D341Med (cell line): ENCODE measurements at regions not wholly inside any gene's neighbourhood (a gene's known extent, or its start where the extent isn't known, plus 50 kb on each side); places are given as distances from the start of the nearest gene placed in this dataset.
"Not testable (repeated sequence)": the region's sequence is repeated elsewhere in the genome, so short reads cannot be mapped to it uniquely, and the experiment has no call there.

Source experiments
- DNase-seq: peaks from one replicate; pipeline ENCODE4 v3.0.0; 2012; ENCODE audit warnings: low spot score

DNA sequence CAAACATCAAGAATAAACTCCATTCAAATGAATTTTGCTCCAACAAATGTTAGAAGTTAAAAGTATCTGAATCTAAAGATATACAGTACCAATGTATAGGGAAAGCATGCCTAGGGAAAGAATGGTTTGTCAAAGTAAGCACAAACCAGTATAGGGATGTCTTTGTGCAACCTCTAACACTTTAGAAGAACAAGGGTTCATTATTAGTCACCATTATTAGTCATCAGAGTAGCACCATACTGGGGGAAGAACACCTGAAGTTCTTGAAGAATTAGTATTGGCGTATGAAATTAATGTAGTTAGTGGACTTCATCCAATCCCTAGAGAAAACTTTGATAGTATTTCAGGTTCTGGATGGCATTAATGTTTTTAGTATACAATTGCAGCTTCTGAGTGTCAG lies 943.7 kb downstream of the METTL15 start:
- no peak for DNase-seq

DNA sequence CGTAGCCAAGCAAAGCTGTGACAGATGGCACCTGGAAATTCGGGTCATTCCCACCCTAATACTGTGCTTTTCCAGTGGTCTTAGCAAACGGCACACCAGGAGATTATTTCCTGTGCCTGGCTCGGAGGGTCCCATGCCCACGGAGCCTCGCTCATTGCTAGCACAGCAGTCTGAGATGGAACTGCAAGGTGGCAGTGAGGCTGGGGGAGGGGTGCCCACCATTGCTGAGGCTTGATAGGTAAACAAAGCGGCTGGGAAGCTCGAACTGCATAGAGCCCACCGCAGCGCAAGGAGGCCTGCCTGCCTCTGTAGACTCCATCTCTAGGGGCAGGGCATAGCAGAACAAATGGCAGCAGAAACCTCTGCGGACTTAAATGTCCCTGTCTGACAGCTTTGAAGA lies 942.8 kb downstream of the METTL15 start:
- not testable (repeated sequence) for DNase-seq

DNA sequence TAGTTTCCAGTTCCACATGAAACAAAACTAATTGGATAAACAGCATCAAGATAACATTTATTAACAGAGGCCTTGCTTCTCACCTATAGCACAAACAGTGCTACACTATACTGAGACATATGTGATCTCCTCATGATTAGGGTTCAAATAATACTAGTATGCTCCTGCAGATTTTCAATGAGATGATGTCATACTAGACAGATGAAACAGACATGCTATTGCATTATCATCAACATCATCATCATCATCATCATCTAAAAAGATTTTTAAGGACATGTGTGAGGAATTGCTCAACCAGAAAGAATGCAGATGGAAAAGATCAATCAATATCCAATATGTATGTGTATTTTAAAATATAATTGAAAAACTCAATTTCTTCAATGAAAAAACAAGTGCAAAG lies 932.3 kb downstream of the METTL15 start:
- DNase-seq = no peak

DNA sequence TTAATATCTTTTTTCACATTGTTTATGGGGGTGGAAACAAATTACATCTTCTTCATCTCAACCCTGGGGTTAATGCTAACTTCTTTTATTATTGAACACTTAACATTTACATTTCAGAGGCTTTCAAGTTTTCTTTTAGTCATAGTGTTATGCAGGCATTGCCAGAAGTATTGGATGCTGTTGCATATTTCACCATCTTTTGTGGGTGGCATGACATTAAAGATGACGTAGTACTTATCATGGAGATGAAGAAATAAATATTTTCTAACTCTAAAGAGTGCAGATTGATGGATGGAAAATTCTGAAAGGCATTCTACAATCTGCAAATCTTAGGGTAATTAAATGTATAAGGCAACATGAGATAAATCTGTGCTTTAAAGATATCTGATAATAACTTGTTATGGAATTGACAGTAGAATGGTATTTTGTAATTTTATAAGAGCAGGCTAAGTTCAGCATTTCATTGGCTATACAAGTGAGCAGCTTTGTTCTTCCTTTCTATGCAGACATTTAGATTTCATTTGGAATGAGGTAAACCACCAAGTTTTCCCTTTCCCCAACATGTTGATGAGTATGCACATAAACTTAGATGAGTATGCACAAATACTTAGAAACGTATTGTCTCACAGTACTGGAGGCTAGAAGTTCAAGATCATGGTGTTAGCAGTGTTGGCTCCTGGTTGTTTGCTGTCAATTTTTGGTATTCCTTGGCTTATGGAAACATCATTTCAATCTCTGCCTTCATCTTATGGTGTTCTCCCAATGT lies 924.4 kb downstream of the METTL15 start:
- no peak for DNase-seq

DNA sequence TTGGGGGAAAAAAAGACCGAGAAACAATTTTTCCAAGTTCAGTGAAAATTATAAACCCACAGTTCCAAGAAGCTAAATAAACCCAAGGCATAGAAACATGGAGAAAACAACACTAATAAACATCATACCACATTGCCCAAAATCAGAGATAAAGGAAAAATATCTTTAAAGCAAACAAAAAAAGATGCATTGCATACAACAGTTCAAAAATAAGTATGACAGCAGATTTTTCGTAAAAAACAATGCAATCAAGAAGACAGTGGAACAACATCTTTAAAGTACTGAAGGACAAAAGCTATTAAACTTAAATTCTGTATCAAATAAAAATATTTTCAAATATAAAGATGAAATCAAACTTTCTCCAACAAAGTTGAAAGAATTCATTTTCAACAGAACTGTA lies 921.3 kb downstream of the METTL15 start:
- DNase-seq = no peak

DNA sequence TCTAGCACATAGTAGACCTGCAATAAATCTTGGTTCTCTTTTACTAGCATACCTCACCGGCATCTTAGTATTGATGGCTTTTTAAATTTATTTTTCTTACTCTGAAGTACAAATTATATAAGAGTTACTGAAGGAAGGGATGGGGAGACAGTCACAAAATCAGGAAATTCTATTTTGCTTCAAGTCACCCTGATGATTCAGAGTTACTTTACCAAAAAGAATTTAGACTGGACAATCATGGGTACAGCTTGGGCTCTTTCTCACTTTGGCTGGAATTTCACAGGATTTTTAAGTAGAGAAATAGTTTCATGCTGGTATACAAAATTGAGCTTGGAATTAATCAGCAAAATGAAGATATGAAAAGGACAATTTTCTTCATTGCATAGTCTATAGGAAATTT lies 919.2 kb downstream of the METTL15 start:
- DNase-seq = no peak

DNA sequence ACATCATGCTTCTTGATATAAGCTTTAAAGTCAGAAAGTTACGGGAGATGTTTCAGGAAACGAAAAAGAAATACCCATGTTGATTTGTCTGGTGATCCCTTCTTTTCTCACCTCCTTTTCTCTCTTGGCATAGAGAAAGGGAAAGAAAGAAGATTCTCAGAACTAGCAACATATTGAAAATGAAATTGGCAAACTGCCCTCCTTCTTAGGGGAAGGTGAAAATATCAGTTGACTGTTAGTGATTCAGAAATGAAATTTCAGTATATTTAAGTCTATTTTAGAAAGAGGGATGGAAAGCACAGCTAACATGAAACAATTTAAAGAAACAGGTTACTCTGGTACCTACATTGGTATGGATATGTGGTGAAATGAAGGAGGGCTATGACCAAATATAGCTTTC lies 918.1 kb downstream of the METTL15 start:
- no peak for DNase-seq

DNA sequence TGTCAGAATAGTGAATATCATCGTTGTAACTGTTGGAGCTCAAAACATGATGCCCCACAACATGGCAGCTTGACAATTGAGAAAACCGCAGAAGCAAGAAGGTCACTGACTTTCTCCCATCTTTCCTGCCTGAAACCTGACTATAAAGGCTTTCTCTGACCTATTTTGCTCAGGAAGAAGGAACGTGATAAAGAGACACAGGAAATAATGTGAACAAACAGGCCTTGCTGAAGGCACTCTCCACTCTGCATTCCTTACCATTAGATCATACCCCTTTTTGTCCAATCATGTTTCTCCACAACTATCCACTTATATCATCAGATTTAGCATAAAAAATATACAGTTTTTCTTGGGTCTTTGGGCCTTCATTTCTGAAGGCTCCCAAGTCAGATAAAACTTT lies 916.8 kb downstream of the METTL15 start:
- no peak for DNase-seq

DNA sequence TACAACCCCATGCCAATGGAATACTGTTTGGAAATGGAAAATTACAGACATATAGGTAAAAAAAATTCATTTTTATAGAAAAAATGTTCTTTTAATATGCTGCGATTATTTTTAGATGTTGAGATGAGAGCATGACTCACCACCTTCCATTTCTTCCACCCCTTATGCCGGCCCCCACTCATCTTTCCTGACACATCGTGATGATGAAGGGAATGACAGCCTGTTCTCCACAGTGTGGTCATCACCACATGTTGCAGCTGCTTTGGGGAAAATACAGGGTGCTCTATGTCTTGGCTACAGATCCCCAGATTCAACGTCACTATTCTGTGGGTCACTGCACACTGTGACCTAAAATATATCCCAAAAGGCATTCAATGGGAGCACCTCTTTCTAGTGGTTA lies 916.2 kb downstream of the METTL15 start:
- DNase-seq = no peak

DNA sequence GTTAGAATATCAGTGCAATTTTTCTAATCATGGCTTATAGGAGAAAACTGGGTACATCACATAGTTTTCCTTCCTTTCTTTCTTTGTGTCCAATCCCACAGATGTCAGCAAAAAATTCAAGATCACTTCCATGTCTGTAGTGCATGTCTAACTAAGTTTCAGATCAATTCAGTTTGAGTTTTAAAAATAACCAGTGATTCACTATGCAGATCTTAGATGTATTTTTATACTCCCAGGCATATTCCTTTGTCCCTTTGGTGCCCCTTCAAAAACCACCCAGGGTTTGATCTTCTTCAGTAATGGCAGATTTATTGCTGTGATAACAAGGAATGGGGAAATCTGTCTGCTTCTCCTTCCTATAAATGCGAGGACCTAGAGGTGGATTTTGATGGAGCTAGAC lies 915.6 kb downstream of the METTL15 start:
- DNase-seq = no peak

DNA sequence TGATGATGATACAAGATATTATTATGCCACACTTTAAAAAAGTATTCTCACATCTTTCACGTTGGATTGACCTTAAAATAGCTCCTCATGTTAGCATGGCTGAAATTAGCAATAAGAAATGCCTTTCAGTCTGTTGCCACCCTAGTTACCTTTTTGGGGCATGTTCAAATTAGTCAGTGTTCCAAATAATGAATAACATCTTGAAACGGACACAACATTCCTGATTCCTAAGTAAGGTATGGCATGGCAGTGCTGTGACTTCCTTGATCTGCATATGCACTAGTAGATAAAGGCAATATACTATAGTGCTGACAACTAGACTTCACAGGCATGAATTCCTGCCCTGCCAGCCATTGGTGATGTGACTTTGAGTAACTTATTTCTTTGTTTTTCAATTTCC lies 914.5 kb downstream of the METTL15 start:
- no peak for DNase-seq

DNA sequence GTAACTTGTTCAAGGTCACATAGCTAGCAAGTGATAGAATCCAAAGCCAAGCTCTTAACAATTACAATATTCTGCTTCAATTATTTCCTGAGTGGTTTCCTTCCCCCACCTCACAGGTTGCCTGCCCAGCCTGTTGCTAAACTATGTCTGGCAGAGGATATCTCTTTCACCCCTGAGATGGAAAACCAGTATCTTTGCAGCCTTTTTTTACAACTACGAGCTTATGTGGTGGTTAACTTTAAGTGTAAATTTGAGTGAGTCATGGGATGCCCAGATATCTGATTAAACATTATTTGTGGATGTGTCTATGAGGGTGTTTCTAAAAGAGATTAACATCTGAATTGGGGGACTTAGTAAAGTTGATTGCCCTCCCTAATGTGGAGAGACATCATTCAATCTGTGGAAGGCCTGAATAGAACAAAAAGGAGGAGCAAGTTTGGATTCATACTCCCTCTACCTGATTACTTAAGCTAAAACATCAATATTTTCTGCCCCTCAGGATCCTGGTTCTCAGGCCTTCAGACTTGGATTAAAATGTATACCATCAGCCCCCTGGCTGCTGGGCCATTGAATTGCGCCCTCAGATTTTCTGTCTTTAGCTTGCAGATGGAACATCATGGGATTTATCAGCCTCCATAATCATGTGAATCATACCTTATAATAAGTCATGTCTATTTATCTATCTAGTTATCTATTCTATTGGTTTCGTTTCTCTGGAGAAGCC lies 911.9 kb downstream of the METTL15 start:
- DNase-seq = peak; percentile 42

DNA sequence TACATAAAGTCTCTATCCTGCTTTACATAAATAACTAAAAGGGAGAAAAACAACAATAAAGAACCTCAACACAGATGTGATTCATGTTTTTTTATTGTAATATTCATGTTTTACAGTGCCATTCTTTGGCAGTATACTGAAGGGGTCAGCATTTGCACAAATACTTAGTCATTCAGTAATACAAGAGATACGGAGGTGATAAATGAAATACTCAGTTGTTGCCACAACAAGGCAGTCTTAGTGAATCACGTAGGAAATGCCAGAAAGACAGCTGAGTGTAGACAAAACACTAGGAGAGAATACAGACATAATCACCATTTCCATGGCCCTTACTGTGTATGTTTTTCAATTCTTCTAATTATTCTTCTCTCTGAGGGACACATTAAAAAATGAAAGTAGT lies 910.4 kb downstream of the METTL15 start:
- no peak for DNase-seq

DNA sequence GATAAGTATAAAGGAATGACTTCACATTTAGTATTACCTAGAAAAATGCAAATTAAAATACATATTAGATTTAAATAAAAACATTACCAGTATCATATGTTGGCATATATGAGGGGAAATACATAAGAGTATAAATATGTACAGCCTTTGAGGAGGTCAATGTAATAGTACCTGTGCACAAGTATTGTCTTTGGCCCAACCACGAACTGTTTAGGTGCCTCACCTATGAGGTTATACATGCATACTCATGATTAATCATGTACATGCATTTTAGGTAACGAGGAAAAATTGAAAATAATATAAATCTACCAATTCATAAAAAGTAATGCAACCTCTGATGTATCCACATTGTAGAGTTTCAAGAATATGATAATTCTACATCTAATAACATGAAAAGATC lies 909.8 kb downstream of the METTL15 start:
- DNase-seq = no peak

DNA sequence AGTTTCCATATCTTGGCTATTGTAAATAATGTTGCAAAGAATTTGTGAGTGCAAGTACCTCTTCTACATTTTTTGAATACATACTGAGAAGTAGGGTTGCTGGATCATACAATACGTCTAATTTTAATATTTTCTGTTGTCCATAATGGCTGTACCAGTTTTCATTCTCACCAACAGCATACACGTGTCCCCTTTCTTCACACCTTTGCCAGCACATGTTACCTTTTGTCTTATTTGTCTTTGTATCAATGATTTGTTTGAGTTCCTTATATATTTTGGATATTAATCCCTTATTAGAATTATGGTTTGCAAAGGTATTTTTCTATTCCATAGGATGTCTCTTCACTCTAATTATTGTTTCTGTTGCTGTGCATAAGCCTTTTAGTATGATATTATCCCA lies 904.3 kb downstream of the METTL15 start:
- no peak for DNase-seq

DNA sequence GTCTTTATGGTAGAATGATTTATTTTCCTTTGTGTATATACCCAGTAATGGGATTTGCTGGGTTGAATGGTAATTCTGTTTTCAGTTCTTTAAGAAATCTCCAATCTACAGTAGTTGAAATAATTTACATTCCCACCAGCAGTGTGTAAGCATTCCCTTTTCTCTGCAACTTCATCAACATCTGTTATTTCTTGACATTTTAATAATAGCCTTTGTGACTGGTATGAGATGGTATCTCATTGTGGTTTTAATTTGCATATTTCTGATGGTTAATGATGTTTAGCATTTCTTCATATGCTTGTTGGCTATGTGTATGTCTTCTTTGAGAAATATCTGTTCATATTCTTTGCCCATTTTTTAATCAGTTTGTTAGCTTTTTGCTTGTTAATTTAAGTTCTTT lies 901.2 kb downstream of the METTL15 start:
- DNase-seq = no peak

DNA sequence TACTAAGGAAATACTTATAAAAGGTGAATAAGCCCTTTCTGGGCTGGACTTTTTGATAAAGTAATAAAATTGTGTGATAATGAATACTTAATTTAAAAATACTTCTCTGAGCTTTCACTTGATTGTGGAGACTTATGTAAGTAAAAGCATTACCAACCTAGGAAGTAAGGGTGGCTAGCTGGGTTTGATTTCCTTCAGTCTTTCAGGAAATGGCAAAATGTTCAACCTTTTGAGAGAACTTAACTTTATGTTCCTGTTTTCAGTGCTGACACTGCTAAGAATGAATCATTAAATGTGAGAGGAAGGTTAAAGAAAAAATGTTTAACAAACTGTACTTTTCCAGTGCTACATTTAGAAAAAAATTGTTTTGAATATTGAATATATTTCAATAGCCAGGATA lies 900.3 kb downstream of the METTL15 start:
- DNase-seq = no peak

DNA sequence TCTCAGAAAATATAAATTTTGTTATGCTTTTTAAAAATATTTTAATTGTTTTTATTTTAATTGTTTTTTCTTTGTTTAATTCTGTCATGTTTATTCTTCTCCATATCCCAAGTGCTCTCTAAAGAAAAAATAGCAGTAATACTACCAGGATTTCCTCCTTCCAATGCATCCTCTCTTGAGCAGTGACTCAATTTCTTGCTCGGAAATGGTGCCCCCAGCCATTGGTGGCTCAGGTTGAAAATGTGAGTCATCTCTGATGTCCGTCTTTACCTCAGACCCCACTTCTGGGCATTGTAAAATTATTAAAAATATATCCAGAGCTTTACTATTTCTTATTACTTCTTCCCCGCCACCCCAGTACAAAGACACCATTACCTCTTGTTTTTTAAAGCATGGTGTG lies 898.5 kb downstream of the METTL15 start:
- DNase-seq = no peak

DNA sequence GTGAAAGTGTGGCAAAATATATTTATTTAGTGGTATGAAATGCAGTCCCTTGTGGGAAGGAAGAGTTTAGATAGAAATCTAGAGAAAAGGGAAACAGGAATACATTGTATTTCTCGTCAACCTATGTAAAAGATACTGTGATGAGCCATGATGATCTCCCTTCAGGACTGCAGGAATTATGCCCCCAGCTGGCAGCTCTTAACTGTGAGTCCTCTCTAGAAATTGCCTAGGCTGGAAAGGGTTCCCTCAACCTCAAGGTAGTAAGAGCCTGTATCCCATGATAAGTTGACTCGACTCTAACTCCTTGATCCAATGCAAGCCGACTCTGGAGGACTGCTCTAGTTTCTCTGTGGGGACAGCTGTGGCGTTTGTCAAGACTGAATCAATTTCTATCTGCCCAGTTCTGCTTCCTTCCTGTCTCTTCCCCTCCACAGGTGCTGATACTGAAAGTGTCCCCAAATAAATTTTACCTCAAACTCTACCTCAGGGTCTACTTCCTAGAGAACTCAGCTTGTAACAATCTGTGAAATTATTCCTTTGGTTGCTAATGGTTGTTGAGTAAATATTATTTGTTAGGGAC lies 897.3 kb downstream of the METTL15 start:
- DNase-seq = peak; percentile 12

DNA sequence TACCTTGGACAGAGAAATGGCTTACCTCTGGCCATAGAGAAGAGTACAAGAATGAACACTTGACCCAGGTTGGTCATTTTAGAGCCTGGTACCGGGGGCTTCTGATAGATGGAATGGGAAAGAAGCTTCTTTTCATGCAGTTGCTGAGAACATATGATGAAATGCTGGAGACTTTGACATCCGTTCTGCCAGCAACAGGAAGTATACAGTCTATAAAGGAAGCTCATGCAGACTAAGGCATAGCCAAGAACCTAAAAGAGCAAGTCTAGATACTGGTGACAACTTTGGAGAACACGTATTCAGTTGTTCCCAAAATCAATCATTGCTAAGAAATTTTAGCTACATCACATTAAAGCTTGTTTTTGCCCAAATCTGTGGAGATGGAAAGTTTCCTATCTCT lies 894.6 kb downstream of the METTL15 start:
- DNase-seq = no peak

DNA sequence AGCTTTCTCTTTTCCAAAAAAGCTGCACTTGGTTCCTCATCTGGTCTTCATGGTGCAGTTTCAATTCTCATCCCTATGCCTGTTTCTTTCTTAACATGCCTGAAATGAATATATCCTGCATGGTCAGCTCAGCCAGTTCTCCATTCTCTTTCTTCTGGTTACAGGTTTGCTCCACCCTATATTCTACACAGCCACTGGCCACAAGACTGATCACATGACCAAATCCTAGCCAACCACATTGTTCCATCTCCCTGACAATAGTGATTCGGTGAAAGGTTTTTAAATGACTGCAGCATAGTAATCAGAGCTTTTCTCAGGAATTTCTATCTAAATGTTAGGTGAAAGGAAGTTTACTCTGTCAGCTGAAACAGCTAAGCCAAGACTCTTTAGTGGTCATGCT lies 891.4 kb downstream of the METTL15 start:
- DNase-seq = no peak

DNA sequence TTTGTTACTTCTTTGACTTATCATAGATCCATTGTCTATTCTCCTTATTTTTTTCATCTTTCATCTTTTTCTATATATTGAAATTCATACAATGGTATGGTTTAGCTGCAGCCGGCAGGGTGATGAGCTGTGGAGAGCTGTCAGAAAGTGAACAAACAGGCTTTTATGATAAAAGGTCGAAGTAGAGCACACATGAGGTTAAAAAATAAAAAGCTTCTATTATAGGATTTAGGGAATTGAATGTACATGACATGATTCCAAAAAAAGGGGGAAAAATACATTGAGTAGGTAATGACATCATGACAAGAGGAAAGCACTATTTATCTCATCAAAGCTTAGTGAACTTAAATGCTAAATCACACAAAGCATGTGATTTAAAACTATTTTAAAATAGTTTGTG lies 884.8 kb downstream of the METTL15 start:
- no peak for DNase-seq

DNA sequence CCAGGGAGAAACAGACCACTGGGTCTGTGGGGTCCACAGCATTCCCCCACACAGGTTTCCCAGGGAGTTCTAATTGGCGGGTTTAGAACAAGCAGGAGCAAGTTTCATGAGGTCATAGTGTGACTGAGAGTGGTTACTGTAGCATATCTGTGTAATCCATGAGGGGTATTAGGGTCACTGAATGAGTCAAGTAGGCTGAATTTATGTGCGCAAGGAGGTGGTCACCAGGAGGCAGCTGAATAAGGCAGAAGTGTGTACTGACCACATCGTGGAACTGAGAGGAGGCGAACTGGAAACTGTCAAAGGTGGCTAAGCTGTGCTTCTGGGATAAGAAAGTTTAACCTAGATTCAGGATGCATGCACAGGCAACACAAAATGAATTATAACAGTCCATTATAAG lies 876.0 kb downstream of the METTL15 start:
- no peak for DNase-seq

DNA sequence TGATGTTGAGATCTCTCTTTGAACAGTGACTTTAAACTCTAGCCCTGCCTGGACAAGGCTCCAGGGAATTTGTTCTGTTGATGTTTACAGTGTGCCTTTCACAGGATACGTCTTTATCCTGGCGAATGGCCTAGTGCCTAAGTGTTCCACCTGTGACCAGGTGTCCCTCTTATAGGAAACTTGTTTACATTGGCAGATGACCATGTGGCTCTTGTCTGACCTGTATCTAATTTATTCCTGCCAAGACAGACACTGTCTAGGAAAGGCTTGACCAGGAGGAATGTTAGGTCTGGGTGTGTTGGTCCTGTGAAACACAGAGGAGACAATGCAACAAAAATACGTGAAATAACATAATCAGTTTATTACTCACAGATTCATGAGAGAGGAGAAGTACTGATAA lies 875.6 kb downstream of the METTL15 start:
- no peak for DNase-seq
